ENCODE measurements at regions not wholly inside any gene's neighbourhood (a gene's known extent, or its start where the extent isn't known, plus 50 kb on each side); places are given as distances from the start of the nearest gene placed in this dataset.

DNA sequence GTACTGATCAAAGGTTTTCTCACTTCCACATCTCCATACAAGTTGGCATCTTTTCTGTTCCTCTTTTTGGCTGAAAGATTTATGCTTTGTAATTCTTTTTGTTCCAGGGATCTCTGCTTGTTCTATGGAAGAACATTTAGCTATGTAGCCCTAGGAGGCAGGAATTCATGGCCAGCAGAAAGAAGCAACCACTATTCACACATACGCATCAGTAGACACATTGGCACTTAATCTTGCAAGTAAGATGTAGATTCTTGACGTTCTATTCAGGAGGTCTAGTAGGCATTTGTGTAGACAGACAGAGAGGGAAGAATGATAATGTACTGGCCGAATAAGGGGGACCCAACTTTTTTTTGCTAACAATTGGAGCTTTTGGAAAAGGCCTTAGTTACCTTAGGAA lies 336.0 kb downstream of the NUF2 start:
- WGBS, 3 donors, result 83 to 93% (median 87%) methylated on average over 3 of the region's 3 CpGs
- Histone ChIP-seq H3K4me3 (no peak overlapping the region), H3K27me3 (no peaks in the 10 kb centered on the region), H3K27ac (no peak overlapping the region), H3K9me3 (no peaks in the 10 kb centered on the region), H3K4me1 (ENCODE audit: insufficient read depth) (no peaks in the 10 kb centered on the region), H3K36me3 (no peaks in the 10 kb centered on the region)
- TF ChIP-seq CTCF (IDR thresholded peaks at IDR 0.05) (no peak), POLR2A (IDR thresholded peaks at IDR 0.05) (no peak), EP300 (IDR thresholded peaks at IDR 0.05) (no peak)
- no peak for DNase-seq
- intact Hi-C loops (cut with DNase I), result no loop called here

DNA sequence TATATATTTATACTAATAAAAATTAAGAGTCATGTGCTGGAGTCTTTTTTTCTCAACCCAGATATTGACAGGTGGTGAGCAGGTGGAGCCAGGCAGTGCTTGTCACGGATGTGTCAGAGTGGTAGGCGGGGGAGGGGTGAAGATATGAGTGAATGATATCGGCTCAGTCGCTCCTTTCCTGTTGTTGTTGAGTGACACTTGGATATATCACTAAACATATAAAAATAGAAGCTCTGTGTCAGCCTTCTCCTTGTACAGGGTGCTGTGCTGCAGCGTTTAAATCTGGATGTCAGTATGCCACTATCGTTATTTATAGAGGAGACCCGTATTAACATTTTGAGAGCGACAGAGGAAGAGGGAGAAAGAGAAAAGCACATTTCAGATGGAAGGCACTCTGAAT lies 339.6 kb downstream of the NUF2 start:
- Histone ChIP-seq H3K4me1 (ENCODE audit: insufficient read depth) (no peaks in the 10 kb centered on the region), H3K4me3 (no peak overlapping the region), H3K27me3 (no peaks in the 10 kb centered on the region), H3K36me3 (no peaks in the 10 kb centered on the region), H3K9me3 (no peaks in the 10 kb centered on the region), H3K27ac (no peak overlapping the region)
- DNase-seq, result no peak
- intact Hi-C loops (cut with DNase I), result no loop called here
- WGBS, 3 donors, result 55 to 63% (median 59%) methylated on average over 8 of the region's 8 CpGs
- TF ChIP-seq CTCF (IDR thresholded peaks at IDR 0.05), result no peak
- no peak for TF ChIP-seq POLR2A (IDR thresholded peaks at IDR 0.05)
- no peak for TF ChIP-seq EP300 (IDR thresholded peaks at IDR 0.05)

DNA sequence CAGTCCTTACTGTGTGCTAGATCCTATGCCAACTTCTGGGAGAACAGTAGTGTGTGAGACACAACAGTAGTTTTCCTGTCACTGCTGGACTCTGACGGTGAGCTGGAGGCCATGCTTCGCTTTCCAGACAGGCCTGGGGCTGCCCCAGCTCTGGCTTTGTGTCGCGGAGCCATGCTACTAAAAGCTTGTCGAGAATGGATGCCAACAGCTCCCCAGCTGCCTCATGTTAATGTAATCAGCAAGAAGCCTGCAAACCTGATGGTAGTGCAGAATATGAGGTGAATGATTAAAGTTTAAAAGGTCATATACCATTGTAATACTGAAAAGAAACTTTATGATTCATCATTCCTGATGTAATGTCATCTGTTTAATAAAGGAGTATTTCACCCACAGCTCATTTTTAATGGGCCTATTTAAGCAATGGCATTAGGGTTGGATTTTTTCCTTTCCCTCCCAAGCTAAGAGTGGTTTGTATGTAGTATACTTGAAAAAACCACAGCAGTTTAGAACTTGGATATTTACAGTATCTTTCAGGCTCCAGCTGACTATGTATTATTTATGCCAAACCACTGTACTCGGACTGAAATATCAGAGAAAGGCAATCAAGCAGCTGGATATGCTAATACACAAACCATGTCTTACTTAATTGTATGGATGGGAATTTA lies 343.0 kb downstream of the NUF2 start:
- TF ChIP-seq POLR2A (IDR thresholded peaks at IDR 0.05) (no peak), CTCF (IDR thresholded peaks at IDR 0.05) (no peak), EP300 (IDR thresholded peaks at IDR 0.05) (no peak)
- H3K27ac ChIP-seq, result no peak overlapping the region
- no peaks in the 10 kb centered on the region for H3K36me3 ChIP-seq
- WGBS, 3 donors, result 61 to 71% (median 64%) methylated on average over 6 of the region's 6 CpGs
- DNase-seq, result no peak
- H3K4me3 ChIP-seq, result no peak overlapping the region
- intact Hi-C loops (cut with DNase I), result no loop called here
- no peaks in the 10 kb centered on the region for H3K9me3 ChIP-seq
- no peaks in the 10 kb centered on the region for H3K27me3 ChIP-seq
- H3K4me1 ChIP-seq (ENCODE audit: insufficient read depth), result no peaks in the 10 kb centered on the region

GRCh38 chr1:163668472-163668871 lies 346.7 kb downstream of the NUF2 start:
- TF ChIP-seq POLR2A (IDR thresholded peaks at IDR 0.05) (no peak), EP300 (IDR thresholded peaks at IDR 0.05) (no peak), CTCF (IDR thresholded peaks at IDR 0.05) (no peak)
- no peaks in the 10 kb centered on the region for H3K36me3 ChIP-seq
- no peaks in the 10 kb centered on the region for H3K27me3 ChIP-seq
- no peak overlapping the region for H3K27ac ChIP-seq
- no peak for DNase-seq
- intact Hi-C loops (cut with DNase I), result no loop called here
- H3K4me1 ChIP-seq (ENCODE audit: insufficient read depth), result peaks cover under 1% of the 10 kb centered on the region
- H3K4me3 ChIP-seq, result no peak overlapping the region
- 86 to 93% (median 91%) methylated on average over 2 of the region's 2 CpGs for WGBS, 3 donors
- H3K9me3 ChIP-seq, result no peaks in the 10 kb centered on the region
